Gastroesophageal sphincter (tissue), 3 donors: ENCODE measurements at regions not wholly inside any gene's neighbourhood (a gene's known extent, or its start where the extent isn't known, plus 50 kb on each side); places are given as distances from the start of the nearest gene placed in this dataset.

Experiments
- EP300 ChIP-seq: sonication (generic); formaldehyde crosslinking; IDR thresholded peaks from one replicate; pipeline ENCODE4 v1.6.1; 2017; ENCODE audit warnings: antibody characterized with exemption, mild to moderate bottlenecking
- POLR2A ChIP-seq, 2 donors: fragments of 450-650 bp; IDR thresholded peaks; one replicate each; pipeline ENCODE4 v1.6.1; 2017; ENCODE audit warnings: antibody characterized with exemption in 2 of 2, mild to moderate bottlenecking in 2 of 2, moderate library complexity in 1 of 2
- TF ChIP-seq, protein P1 (sequence below), 4 experiments: fragments of 200-600 bp in 2 of 4; fragments of 450-650 bp in 2 of 4; sonication (generic) in 1 of 4; IDR thresholded peaks; one replicate each; pipeline ENCODE4 v1.5.1; 2017 to 2019; ENCODE audit warnings: antibody characterized with exemption in 4 of 4, mild to moderate bottlenecking in 2 of 4, moderate library complexity in 2 of 4

GRCh38 chr15:85327820-85328219 is 52.6 kb upstream of the AKAP13 start:
- no peak for TF ChIP-seq POLR2A (IDR thresholded peaks at IDR 0.05)
- TF ChIP-seq, protein P1, sequence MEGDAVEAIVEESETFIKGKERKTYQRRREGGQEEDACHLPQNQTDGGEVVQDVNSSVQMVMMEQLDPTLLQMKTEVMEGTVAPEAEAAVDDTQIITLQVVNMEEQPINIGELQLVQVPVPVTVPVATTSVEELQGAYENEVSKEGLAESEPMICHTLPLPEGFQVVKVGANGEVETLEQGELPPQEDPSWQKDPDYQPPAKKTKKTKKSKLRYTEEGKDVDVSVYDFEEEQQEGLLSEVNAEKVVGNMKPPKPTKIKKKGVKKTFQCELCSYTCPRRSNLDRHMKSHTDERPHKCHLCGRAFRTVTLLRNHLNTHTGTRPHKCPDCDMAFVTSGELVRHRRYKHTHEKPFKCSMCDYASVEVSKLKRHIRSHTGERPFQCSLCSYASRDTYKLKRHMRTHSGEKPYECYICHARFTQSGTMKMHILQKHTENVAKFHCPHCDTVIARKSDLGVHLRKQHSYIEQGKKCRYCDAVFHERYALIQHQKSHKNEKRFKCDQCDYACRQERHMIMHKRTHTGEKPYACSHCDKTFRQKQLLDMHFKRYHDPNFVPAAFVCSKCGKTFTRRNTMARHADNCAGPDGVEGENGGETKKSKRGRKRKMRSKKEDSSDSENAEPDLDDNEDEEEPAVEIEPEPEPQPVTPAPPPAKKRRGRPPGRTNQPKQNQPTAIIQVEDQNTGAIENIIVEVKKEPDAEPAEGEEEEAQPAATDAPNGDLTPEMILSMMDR (IDR thresholded peaks at IDR 0.05): no peak
- TF ChIP-seq EP300: no peak
